Endothelial cell of umbilical vein (primary cell): ENCODE measurements at regions not wholly inside any gene's neighbourhood (a gene's known extent, or its start where the extent isn't known, plus 50 kb on each side); places are given as distances from the start of the nearest gene placed in this dataset.

Source experiments
- BruUV-seq: library from RNA; stranded (reverse); fragments of 400-500 nt; replicated peaks from 2 replicates; lab custom pipeline; 2021; lab: Mats Ljungman, UMichigan
- CTCF ChIA-PET: fragments of 300-600, 350-600 bp; sonication (Branson Sonifier 250); formaldehyde crosslinking; loops from one replicate; lab custom pipeline; 2021; ENCODE audit warnings: antibody characterized with exemption, inconsistent platforms; lab: Charles Lee
- POLR2A ChIA-PET: fragments of 300-600, 350-600 bp; sonication (Branson Sonifier 250); formaldehyde crosslinking; loops from one replicate; lab custom pipeline; 2021; ENCODE audit warnings: antibody characterized with exemption, inconsistent platforms; lab: Charles Lee
- DNase-seq: peaks from one replicate; pipeline ENCODE4 v3.0.0-alpha.2; 2011; ENCODE audit warnings: low read depth, low spot score
- FAIRE-seq: peaks from 2 replicates; lab custom pipeline; 2011; peaks lifted over from hg19 to GRCh38; lab: Jason Lieb, UNC
- H2AFZ ChIP-seq: 2 replicates; pipeline ENCODE4 v1.6.0; 2012; ENCODE audit warnings: low read depth, low read length, control low read depth, inconsistent platforms
- H3K27ac ChIP-seq: 2 replicates; pipeline ENCODE4 v1.5.1; 2011; ENCODE audit warnings: low read depth, mild to moderate bottlenecking, control low read depth, low read length, moderate library complexity; ENCODE audit not compliant: insufficient read depth
- H3K27me3 ChIP-seq, 2 experiments: 2 replicates each; pipeline versions ENCODE4 v1.6.0 to v1.6.1; 2011; ENCODE audit warnings: low read length in 2 of 2, mixed read lengths in 1 of 2; ENCODE audit not compliant: control insufficient read depth in 2 of 2, insufficient read depth in 2 of 2
- H3K36me3 ChIP-seq, 2 experiments: 2 replicates in 1 of 2; 3 replicates in 1 of 2; pipeline ENCODE4 v1.5.1; 2011; ENCODE audit warnings: low read length in 2 of 2, mild to moderate bottlenecking in 1 of 2, moderate library complexity in 1 of 2; ENCODE audit not compliant: control insufficient read depth in 2 of 2, insufficient read depth in 2 of 2; ENCODE audit errors: extremely low read depth in 1 of 2
- H3K4me1 ChIP-seq: 3 replicates; pipeline ENCODE4 v1.5.1; 2011; ENCODE audit warnings: mild to moderate bottlenecking, low read length; ENCODE audit not compliant: control insufficient read depth, insufficient read depth; ENCODE audit errors: extremely low read depth
- H3K4me2 ChIP-seq: 2 replicates; pipeline ENCODE4 v1.6.1; 2011; ENCODE audit warnings: low read length, control low read depth, mixed read lengths; ENCODE audit not compliant: insufficient read depth
- H3K4me3 ChIP-seq, 3 experiments: fragments of 200-600 bp in 1 of 3; sonication (generic), shearing (Covaris generic) in 1 of 3; replicated peaks in 1 of 3; 2 replicates each; pipeline ENCODE4 v1.5.1; 2011 to 2016; ENCODE audit warnings: control low read depth in 3 of 3, low read length in 3 of 3, mild to moderate bottlenecking in 2 of 3, inconsistent platforms in 1 of 3, low read depth in 1 of 3, moderate library complexity in 1 of 3; ENCODE audit not compliant: insufficient read depth in 1 of 3
- H3K79me2 ChIP-seq: 2 replicates; pipeline ENCODE4 v1.6.0; 2012; ENCODE audit warnings: low read length, inconsistent platforms; ENCODE audit not compliant: control insufficient read depth, insufficient read depth
- H3K9ac ChIP-seq: replicated peaks from 2 replicates; pipeline ENCODE3; 2011; ENCODE audit warnings: low read length, control low read depth; ENCODE audit not compliant: insufficient read depth; ENCODE audit errors: extremely low read depth
- H3K9me1 ChIP-seq: replicated peaks from 3 replicates; pipeline ENCODE4 v1.6.0; 2011; ENCODE audit warnings: mild to moderate bottlenecking, low read length; ENCODE audit not compliant: control insufficient read depth, insufficient read depth; ENCODE audit errors: extremely low read depth
- H3K9me3 ChIP-seq: replicated peaks from 2 replicates; pipeline ENCODE4 v1.5.1; 2012; ENCODE audit warnings: low read length, inconsistent platforms; ENCODE audit not compliant: control insufficient read depth, insufficient read depth
- H4K20me1 ChIP-seq: replicated peaks from 2 replicates; pipeline ENCODE3; 2011; ENCODE audit warnings: mild to moderate bottlenecking, low read length; ENCODE audit not compliant: control insufficient read depth, insufficient read depth; ENCODE audit errors: extremely low read depth
- EZH2 ChIP-seq: IDR thresholded peaks from 2 replicates; pipeline ENCODE4 v1.6.1; 2012; ENCODE audit warnings: borderline replicate concordance, low read depth, mild to moderate bottlenecking, moderate library complexity, low read length, inconsistent platforms; ENCODE audit not compliant: severe bottlenecking
- FOS ChIP-seq: IDR thresholded peaks from 2 replicates; pipeline ENCODE4 v1.6.1; 2011; ENCODE audit warnings: mild to moderate bottlenecking, low read length, moderate library complexity, borderline replicate concordance; ENCODE audit not compliant: insufficient read depth
- GATA2 ChIP-seq: IDR thresholded peaks from 2 replicates; pipeline ENCODE4 v1.7.0; 2011; ENCODE audit warnings: low read depth, mild to moderate bottlenecking, moderate library complexity, mixed read lengths, low read length; ENCODE audit not compliant: insufficient read length, insufficient read depth
- JUN ChIP-seq: IDR thresholded peaks from 2 replicates; pipeline ENCODE4 v1.6.1; 2011; ENCODE audit warnings: borderline replicate concordance, low read depth; ENCODE audit not compliant: insufficient read length, insufficient read depth
- MYC ChIP-seq: IDR thresholded peaks from one replicate; pipeline ENCODE4 v1.6.1; 2011; ENCODE audit warnings: mild to moderate bottlenecking, low read depth, low read length
- POLR2A ChIP-seq: IDR thresholded peaks from 2 replicates; pipeline ENCODE4 v1.6.1; 2012; ENCODE audit warnings: low read depth, mild to moderate bottlenecking, control low read depth, low read length
- POLR2AphosphoS5 ChIP-seq: IDR thresholded peaks from 2 replicates; pipeline ENCODE4 v1.6.1; 2012; ENCODE audit warnings: low read depth, mild to moderate bottlenecking, control low read depth, low read length, moderate library complexity; ENCODE audit not compliant: insufficient read depth
- dilution Hi-C: fragments of 300-500 bp; cut with MboI; formaldehyde crosslinking; loops from one replicate; pipeline ENCODE4 v1.15.0; 2019; ENCODE audit warnings: low sequenced_read_pairs; ENCODE audit not compliant: extremely low pct_ligation_motif_present
- intact Hi-C: fragments of 100-400 bp; cut with micrococcal nuclease; formaldehyde crosslinking; loops from one replicate; pipeline ENCODE4 v1.10.0; 2022
- TF ChIP-seq, protein P1 (sequence below), 2 donors: IDR thresholded peaks; 1 replicate in 1 of 2; 2 replicates in 1 of 2; pipeline ENCODE4 v1.5.1; 2011; ENCODE audit warnings: low read length in 2 of 2, mild to moderate bottlenecking in 2 of 2, moderate library complexity in 2 of 2, control low read depth in 1 of 2, inconsistent platforms in 1 of 2, low read depth in 1 of 2; ENCODE audit not compliant: insufficient read depth in 1 of 2; ENCODE audit errors: extremely low read depth in 1 of 2
- TF ChIP-seq, protein P2 (sequence below): IDR thresholded peaks from 2 replicates; pipeline ENCODE4 v1.6.1; 2011; ENCODE audit not compliant: insufficient read depth, insufficient read length

DNA sequence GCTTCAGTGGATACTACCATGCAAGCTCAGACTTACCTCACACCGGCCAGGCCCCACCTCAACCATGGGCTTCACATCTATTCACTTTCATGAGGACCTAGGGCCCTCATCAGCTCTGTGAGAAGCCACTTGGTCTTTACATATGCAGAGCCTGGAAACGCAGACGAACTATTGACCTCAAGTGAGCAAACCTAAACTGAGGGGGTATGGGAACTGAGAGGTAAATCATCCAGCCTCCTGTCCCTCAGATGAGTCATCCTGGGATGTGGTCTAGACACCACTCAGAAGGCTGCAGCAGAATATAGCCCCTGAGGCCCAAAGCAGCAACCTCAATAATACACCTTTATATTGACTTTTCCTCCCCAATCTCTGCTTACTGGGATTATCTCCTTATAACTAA is 578.0 kb downstream of the INSC start:
- no peak for DNase-seq
- no peaks in the 10 kb centered on the region for H3K9me1 ChIP-seq
- H3K4me1 ChIP-seq = no peaks in the 10 kb centered on the region
- no TSS peak for BruUV-seq
- H2AFZ ChIP-seq = no peak overlapping the region
- no peaks in the 10 kb centered on the region for H3K36me3 ChIP-seq
- H3K4me3 ChIP-seq = no peak overlapping the region
- H4K20me1 ChIP-seq = no peaks in the 10 kb centered on the region
- ChIA-PET POLR2A (no interaction called here), CTCF (no interaction called here)
- dilution Hi-C loops (no loop called here), intact Hi-C loops (no loop called here)
- H3K27ac ChIP-seq = no peak overlapping the region
- H3K9me3 ChIP-seq = no peaks in the 10 kb centered on the region
- no peaks in the 10 kb centered on the region for H3K79me2 ChIP-seq
- H3K27me3 ChIP-seq = no peaks in the 10 kb centered on the region
- no peak overlapping the region for H3K4me2 ChIP-seq
- TF ChIP-seq MYC (no peak), POLR2A (no peak), JUN (no peak), EZH2 (no peak), POLR2AphosphoS5 (no peak), FOS (no peak), GATA2 (no peak)
- TF ChIP-seq, protein P1, sequence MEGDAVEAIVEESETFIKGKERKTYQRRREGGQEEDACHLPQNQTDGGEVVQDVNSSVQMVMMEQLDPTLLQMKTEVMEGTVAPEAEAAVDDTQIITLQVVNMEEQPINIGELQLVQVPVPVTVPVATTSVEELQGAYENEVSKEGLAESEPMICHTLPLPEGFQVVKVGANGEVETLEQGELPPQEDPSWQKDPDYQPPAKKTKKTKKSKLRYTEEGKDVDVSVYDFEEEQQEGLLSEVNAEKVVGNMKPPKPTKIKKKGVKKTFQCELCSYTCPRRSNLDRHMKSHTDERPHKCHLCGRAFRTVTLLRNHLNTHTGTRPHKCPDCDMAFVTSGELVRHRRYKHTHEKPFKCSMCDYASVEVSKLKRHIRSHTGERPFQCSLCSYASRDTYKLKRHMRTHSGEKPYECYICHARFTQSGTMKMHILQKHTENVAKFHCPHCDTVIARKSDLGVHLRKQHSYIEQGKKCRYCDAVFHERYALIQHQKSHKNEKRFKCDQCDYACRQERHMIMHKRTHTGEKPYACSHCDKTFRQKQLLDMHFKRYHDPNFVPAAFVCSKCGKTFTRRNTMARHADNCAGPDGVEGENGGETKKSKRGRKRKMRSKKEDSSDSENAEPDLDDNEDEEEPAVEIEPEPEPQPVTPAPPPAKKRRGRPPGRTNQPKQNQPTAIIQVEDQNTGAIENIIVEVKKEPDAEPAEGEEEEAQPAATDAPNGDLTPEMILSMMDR (IDR thresholded peaks at IDR 0.05; ENCODE audit: extremely low read depth in 1 of 2, insufficient read depth in 1 of 2, low read depth in 1 of 2, low read length in 2 of 2) = no peak
- TF ChIP-seq, protein P2, sequence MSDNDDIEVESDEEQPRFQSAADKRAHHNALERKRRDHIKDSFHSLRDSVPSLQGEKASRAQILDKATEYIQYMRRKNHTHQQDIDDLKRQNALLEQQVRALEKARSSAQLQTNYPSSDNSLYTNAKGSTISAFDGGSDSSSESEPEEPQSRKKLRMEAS = no peak
- H3K9ac ChIP-seq = no peak overlapping the region
- no peak for FAIRE-seq
